ENCODE measurements at regions not wholly inside any gene's neighbourhood (a gene's known extent, or its start where the extent isn't known, plus 50 kb on each side); places are given as distances from the start of the nearest gene placed in this dataset.

DNA sequence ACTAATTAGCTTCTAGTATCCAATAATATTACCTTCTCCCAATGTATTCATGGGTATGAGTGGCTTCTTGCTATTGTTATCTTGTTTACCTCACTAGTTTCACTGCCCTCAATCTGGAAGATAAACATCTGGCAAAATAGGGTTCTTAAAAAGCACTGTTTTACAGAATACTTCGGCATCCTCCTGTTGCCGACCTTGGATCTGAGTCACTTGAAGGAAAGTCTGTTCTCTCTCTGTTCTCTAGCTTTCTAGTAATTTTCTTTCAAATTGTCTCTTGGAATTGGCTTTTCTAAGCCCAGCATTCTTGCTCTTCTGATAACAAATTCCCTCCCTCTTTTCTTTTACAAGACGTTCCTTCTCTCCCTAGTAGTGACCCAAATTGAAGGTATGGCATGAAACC, 189.5 kb downstream of the KITLG start:
- TF ChIP-seq, protein P1, sequence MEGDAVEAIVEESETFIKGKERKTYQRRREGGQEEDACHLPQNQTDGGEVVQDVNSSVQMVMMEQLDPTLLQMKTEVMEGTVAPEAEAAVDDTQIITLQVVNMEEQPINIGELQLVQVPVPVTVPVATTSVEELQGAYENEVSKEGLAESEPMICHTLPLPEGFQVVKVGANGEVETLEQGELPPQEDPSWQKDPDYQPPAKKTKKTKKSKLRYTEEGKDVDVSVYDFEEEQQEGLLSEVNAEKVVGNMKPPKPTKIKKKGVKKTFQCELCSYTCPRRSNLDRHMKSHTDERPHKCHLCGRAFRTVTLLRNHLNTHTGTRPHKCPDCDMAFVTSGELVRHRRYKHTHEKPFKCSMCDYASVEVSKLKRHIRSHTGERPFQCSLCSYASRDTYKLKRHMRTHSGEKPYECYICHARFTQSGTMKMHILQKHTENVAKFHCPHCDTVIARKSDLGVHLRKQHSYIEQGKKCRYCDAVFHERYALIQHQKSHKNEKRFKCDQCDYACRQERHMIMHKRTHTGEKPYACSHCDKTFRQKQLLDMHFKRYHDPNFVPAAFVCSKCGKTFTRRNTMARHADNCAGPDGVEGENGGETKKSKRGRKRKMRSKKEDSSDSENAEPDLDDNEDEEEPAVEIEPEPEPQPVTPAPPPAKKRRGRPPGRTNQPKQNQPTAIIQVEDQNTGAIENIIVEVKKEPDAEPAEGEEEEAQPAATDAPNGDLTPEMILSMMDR (conservative IDR thresholded peaks at IDR 0.05), result no peak
- Mint-ChIP-seq H3K4me1 (ENCODE audit: unreplicated experiment) (no peaks in the 10 kb centered on the region), H3K27ac (no peak overlapping the region), H3K9me3 (peaks cover 4% of the 10 kb centered on the region), H3K4me3 (no peak overlapping the region), H3K27me3 (peaks cover 4% of the 10 kb centered on the region), H3K36me3 (no peaks in the 10 kb centered on the region)
- no peak for DNase-seq (ENCODE audit: extremely low spot score, unreplicated experiment)

- TF ChIP-seq, protein P1 (conservative IDR thresholded peaks at IDR 0.05), result no peak
- Mint-ChIP-seq H3K36me3 (no peaks in the 10 kb centered on the region), H3K27me3 (peaks cover 4% of the 10 kb centered on the region), H3K4me3 (no peak overlapping the region), H3K27ac (no peak overlapping the region), H3K9me3 (peaks cover 4% of the 10 kb centered on the region), H3K4me1 (ENCODE audit: unreplicated experiment) (no peaks in the 10 kb centered on the region)
- no peak for DNase-seq (ENCODE audit: extremely low spot score, unreplicated experiment)
Measured at GRCh38 chr12:88391556-88391955, 188.7 kb downstream of the KITLG start.

DNA sequence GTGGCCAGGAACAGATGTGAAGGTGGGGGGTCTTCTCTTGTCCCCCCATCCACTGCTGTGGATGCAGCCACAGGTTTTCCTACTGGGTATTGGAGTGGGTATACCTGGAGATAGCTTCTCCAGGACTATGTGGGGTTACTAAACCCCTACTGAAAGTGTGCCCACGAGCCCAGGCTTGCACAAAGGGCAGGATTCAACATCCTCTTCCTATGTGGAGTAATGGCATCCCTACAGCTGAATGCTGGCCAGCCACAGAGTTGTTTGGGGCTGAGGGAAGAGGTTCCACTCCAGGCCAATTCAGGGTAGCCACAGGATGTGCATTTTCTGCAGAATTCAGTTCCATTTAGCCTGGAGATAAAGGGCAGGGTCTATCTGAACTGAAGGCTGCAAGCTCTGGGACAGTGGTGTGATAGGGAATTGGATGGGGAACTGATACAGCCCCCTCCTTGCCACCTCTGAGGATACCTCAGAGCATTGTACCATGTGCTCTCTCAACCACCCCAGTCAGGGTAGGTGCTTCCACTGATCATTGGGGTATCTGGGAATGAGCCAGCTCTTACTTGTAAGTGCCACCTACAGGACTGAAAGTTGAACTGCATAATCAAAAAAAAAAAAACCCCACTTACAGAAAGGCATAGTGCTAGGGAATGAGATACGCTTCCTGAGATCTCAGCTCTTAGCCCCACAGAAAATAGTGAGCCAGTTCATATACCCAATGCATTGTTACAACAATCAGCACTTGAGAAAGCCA, 187.1 kb downstream of the KITLG start:
- no peaks in the 10 kb centered on the region for H3K4me1 Mint-ChIP-seq (ENCODE audit: unreplicated experiment)

DNA sequence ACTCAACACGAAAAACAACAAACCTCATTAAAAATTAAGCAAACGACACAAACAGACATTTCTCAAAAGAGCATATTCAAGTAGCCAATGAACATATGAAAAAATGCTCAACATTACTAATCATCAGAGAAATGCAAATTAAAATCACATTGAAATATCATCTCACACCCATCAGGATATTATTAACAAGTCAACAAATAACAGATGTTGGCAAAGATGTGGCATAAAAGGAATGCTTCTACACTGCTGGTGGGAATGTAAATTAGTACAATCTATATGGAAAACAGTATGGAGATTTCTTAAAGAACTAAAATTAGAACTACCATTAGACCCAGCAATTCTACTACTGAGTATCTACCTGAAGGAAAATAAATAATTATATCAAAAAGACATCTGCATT, 182.2 kb downstream of the KITLG start:
- Mint-ChIP-seq H3K27ac (no peak overlapping the region), H3K4me3 (no peak overlapping the region), H3K36me3 (no peaks in the 10 kb centered on the region), H3K9me3 (peaks cover 5% of the 10 kb centered on the region), H3K4me1 (ENCODE audit: unreplicated experiment) (no peaks in the 10 kb centered on the region), H3K27me3 (no peaks in the 10 kb centered on the region)
- TF ChIP-seq, protein P1 (conservative IDR thresholded peaks at IDR 0.05), result no peak
- no peak for DNase-seq (ENCODE audit: extremely low spot score, unreplicated experiment)

More for the DNA sequence above, 187.1 kb downstream of the KITLG start:
- peaks cover 4% of the 10 kb centered on the region for H3K9me3 Mint-ChIP-seq
- peaks cover 4% of the 10 kb centered on the region for H3K27me3 Mint-ChIP-seq
- TF ChIP-seq, protein P1 (conservative IDR thresholded peaks at IDR 0.05), result peak; percentile 58
- no peak overlapping the region for H3K4me3 Mint-ChIP-seq
- no peak overlapping the region for H3K27ac Mint-ChIP-seq
- H3K36me3 Mint-ChIP-seq, result no peaks in the 10 kb centered on the region
- DNase-seq (ENCODE audit: extremely low spot score, unreplicated experiment), result no peak

- Mint-ChIP-seq H3K36me3 (no peaks in the 10 kb centered on the region), H3K4me3 (no peak overlapping the region), H3K27me3 (no peaks in the 10 kb centered on the region), H3K27ac (no peak overlapping the region), H3K9me3 (peaks cover 5% of the 10 kb centered on the region), H3K4me1 (ENCODE audit: unreplicated experiment) (no peaks in the 10 kb centered on the region)
- DNase-seq (ENCODE audit: extremely low spot score, unreplicated experiment), result no peak
- TF ChIP-seq, protein P1 (conservative IDR thresholded peaks at IDR 0.05), result no peak
Measured at GRCh38 chr12:88399811-88400210, 180.5 kb downstream of the KITLG start.
